Uterus (tissue), 2 donors: ENCODE measurements at regions not wholly inside any gene's neighbourhood (a gene's known extent, or its start where the extent isn't known, plus 50 kb on each side); places are given as distances from the start of the nearest gene placed in this dataset.

Source experiments
- CTCF ChIP-seq, 4 experiments: fragments of 200-600 bp in 2 of 4; fragments of 450-650 bp in 2 of 4; sonication (generic) in 2 of 4; IDR thresholded peaks; one replicate each; pipeline ENCODE4 v1.5.1; 2016 to 2019; ENCODE audit warnings: antibody characterized with exemption in 4 of 4, mild to moderate bottlenecking in 2 of 4, moderate library complexity in 1 of 4
- POLR2A ChIP-seq, 2 donors: fragments of 450-650 bp; IDR thresholded peaks; one replicate each; pipeline ENCODE4 v1.6.1; 2016; ENCODE audit warnings: antibody characterized with exemption in 2 of 2, mild to moderate bottlenecking in 1 of 2, moderate library complexity in 1 of 2

GRCh38 chr6:68572525-68572924, 62.6 kb upstream of the ADGRB3 start:
- TF ChIP-seq CTCF (IDR thresholded peaks at IDR 0.05) = no peak
- no peak for TF ChIP-seq POLR2A (IDR thresholded peaks at IDR 0.05)
